Activated CD8-positive, alpha-beta T cell treated with anti-CD3 and anti-CD28 coated beads, Interleukin-2, amount 10 ng/mL, durations not matched to agents 7 days and 5 days (primary cell): ENCODE measurements at regions not wholly inside any gene's neighbourhood (a gene's known extent, or its start where the extent isn't known, plus 50 kb on each side); places are given as distances from the start of the nearest gene placed in this dataset.

Experiments
- ATAC-seq: fragments of 150-1000 bp; cut with Tn5 transposase; one replicate; pipeline ENCODE4 v1.10.0; 2021; ENCODE audit warnings: moderate library complexity
- CTCF ChIA-PET: fragments of 350-600 bp; sonication (Branson Sonifier 250); formaldehyde crosslinking; loops from one replicate; lab custom pipeline; 2021; ENCODE audit warnings: antibody characterized with exemption; lab: Charles Lee
- POLR2A ChIA-PET: fragments of 350-600 bp; sonication (Branson Sonifier 250); formaldehyde crosslinking; loops from one replicate; lab custom pipeline; 2021; ENCODE audit warnings: antibody characterized with exemption; lab: Charles Lee
- DNase-seq: peaks from one replicate; pipeline ENCODE4 v3.0.0-alpha.2; 2020
- H3K27ac Mint-ChIP-seq: one replicate; pipeline ENCODE4 v1.8.0; 2021; ENCODE audit warnings: mild to moderate bottlenecking, mixed read lengths
- H3K27me3 Mint-ChIP-seq: one replicate; pipeline ENCODE4 v1.8.0; 2021; ENCODE audit warnings: low read depth, mixed read lengths
- H3K36me3 Mint-ChIP-seq: one replicate; pipeline ENCODE4 v1.8.0; 2021; ENCODE audit warnings: low read depth, mixed read lengths
- H3K4me1 Mint-ChIP-seq: one replicate; pipeline ENCODE4 v1.8.0; 2021; ENCODE audit warnings: low read depth, mixed read lengths
- H3K4me3 Mint-ChIP-seq: one replicate; pipeline ENCODE4 v1.8.0; 2021; ENCODE audit warnings: mild to moderate bottlenecking, mixed read lengths
- H3K9me3 Mint-ChIP-seq: one replicate; pipeline ENCODE4 v1.8.0; 2022; ENCODE audit warnings: mixed read lengths; ENCODE audit not compliant: insufficient read depth

DNA sequence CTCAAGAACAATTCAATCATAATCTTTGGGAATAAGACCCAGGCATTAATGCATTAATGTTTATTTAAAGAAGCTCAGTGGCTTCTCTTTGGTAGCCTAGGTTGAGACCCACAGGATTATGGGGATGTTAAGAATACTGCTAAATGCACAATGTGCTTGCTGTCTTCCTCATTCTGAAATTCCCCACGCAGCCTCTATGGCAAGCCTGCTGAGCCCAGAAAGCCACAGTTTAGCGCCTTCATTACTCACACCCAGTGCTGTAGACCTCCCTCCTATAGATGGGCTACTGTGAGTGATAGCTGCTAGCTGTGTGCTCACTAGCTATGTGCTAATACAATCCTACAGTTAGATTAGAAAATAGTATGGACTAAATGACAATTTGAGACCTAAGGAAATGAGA is 90.6 kb downstream of the TNFSF13B start:
- H3K27ac Mint-ChIP-seq, result no peak overlapping the region
- CTCF ChIA-PET, result no interaction called here

DNA sequence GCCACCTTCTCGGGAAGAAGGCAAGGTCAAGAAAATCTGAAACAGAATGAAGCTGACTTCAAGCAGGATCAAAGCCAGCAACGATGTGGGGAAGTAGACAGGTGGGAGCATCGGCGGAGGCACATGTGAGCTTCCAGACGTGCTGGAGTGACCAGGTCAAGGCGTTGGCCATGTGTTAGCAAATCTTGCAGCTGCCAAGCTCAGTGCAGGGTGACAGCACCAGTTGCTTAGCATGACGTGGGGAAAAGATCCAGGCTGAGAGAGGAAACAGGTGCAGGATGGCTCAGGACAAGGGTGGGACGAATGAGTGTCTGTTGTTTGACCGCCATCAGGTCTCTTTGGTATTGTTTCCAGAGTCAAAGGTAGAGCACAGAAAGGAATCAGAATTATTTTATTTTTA is 92.3 kb downstream of the TNFSF13B start:
- no peaks in the 10 kb centered on the region for H3K36me3 Mint-ChIP-seq
- POLR2A ChIA-PET, result no interaction called here
- H3K4me3 Mint-ChIP-seq, result no peak overlapping the region
- ATAC-seq (no peak), DNase-seq (no peak)
- CTCF ChIA-PET, result no interaction called here
- no peaks in the 10 kb centered on the region for H3K4me1 Mint-ChIP-seq
- H3K9me3 Mint-ChIP-seq, result no peaks in the 10 kb centered on the region
- H3K27ac Mint-ChIP-seq, result no peak overlapping the region
- no peaks in the 10 kb centered on the region for H3K27me3 Mint-ChIP-seq

More for the DNA sequence above, 90.6 kb downstream of the TNFSF13B start:
- Mint-ChIP-seq H3K4me3 (no peak overlapping the region), H3K9me3 (no peaks in the 10 kb centered on the region), H3K4me1 (no peaks in the 10 kb centered on the region), H3K27me3 (no peaks in the 10 kb centered on the region), H3K36me3 (no peaks in the 10 kb centered on the region)
- no peak for ATAC-seq
- POLR2A ChIA-PET, result no interaction called here
- no peak for DNase-seq

DNA sequence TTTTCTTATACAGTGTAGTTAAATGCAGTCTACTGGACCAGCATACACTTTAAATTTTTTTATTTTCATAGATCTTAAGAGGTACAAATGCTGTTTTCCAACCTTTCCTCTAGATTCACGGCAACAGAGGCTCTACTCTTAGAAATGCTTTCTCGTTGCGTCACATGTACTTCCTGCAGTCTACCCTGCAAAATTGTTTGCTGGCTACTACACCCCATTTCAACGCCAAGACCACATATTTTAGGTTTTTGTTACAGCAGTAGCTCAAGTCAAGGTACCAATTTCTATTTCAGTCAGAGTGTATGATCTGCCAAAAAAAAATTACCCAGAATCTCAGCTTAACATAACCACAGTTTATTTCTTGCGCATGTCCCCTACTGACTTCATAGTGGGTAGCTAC is 94.1 kb downstream of the TNFSF13B start:
- no peak for ATAC-seq
- Mint-ChIP-seq H3K27me3 (no peaks in the 10 kb centered on the region), H3K4me3 (no peak overlapping the region), H3K27ac (no peak overlapping the region), H3K9me3 (no peaks in the 10 kb centered on the region), H3K4me1 (no peaks in the 10 kb centered on the region), H3K36me3 (no peaks in the 10 kb centered on the region)
- CTCF ChIA-PET, result no interaction called here
- no peak for DNase-seq
- POLR2A ChIA-PET, result no interaction called here

DNA sequence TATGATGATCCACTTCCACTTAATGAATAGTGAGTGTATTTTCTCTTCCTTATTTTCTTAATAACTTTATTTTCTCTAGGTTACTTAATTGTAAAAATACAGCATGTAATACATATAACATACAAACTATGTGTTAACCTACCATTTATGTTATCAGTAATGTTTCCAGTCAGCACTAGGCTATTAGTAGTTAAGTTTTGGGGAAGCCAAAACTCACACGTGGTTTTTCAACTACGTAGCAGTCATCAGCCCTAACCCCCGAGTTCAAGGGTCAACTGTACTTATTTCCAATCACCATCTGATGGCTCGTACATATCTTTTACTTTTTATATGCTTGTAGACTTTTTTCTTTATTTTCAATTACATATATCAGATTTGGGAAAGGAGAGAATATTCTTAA is 95.7 kb downstream of the TNFSF13B start:
- POLR2A ChIA-PET, result no interaction called here
- CTCF ChIA-PET, result no interaction called here
- Mint-ChIP-seq H3K27me3 (no peaks in the 10 kb centered on the region), H3K4me1 (no peaks in the 10 kb centered on the region), H3K4me3 (no peak overlapping the region), H3K36me3 (no peaks in the 10 kb centered on the region), H3K27ac (no peak overlapping the region), H3K9me3 (no peaks in the 10 kb centered on the region)
- DNase-seq, result no peak
- ATAC-seq, result no peak

DNA sequence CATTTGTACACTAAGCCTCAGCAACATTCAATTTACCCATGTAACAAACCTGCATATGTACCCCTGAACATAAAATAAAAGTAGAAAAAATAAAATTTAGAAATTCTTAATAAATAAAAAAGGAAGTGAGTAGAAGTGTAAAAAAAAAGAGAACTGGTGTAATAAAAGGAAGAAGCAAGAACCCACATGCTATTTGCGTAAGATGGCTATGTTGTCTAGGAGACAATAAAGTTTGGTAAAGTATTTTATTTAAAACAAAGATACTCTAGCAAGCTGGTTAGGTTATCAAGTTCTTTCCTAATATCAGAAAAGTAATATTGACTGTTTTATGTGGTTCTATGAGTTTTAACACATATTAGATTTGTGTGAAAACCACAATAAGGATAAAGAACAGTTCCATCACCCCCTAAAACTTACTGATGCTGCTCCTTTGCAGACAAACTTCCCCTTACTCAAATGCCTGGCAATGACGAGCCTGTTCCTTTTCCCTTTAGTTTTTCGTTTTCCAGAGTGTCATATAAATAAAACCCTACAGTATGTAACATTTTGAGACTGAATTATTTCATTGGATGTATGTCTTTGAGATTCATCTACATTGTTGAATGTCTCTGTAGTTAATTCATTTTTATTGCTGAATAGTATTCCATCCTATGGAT is 98.9 kb downstream of the TNFSF13B start:
- no peaks in the 10 kb centered on the region for H3K9me3 Mint-ChIP-seq
- no peaks in the 10 kb centered on the region for H3K4me1 Mint-ChIP-seq
- H3K27me3 Mint-ChIP-seq, result no peaks in the 10 kb centered on the region
- CTCF ChIA-PET, result no interaction called here
- H3K4me3 Mint-ChIP-seq, result no peak overlapping the region
- POLR2A ChIA-PET, result no interaction called here
- no peaks in the 10 kb centered on the region for H3K36me3 Mint-ChIP-seq
- no peak for ATAC-seq
- H3K27ac Mint-ChIP-seq, result no peak overlapping the region
- no peak for DNase-seq

DNA sequence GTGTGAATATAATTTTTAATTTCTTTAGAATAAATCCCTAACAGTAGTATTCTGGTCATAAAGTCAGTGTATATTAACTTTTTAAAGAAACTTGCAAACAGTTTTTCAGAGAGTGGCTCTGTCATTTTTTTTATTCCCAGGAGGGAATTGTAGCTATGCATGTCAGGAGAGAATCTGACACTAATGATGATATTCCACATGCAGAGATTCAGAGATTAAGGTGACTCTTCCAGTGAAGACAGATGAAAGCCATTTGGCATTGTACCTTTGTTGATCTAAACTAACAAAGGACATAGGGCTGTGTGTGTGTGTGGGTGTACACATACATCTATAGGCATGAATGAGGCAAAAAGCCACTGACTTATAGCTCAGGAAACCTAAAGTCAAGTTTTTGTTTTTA is 99.9 kb downstream of the TNFSF13B start:
- no peaks in the 10 kb centered on the region for H3K9me3 Mint-ChIP-seq
- DNase-seq, result no peak
- CTCF ChIA-PET, result interaction anchor here (0.6 kb wide), 1 partner anchor 1188 kb away, joined by 3 read pairs; no protein-coding TSS in a partner anchor
- no peaks in the 10 kb centered on the region for H3K27me3 Mint-ChIP-seq
- no peaks in the 10 kb centered on the region for H3K4me1 Mint-ChIP-seq
- ATAC-seq, result no peak
- no peak overlapping the region for H3K4me3 Mint-ChIP-seq
- no peaks in the 10 kb centered on the region for H3K36me3 Mint-ChIP-seq
- POLR2A ChIA-PET, result no interaction called here
- H3K27ac Mint-ChIP-seq, result no peak overlapping the region

DNA sequence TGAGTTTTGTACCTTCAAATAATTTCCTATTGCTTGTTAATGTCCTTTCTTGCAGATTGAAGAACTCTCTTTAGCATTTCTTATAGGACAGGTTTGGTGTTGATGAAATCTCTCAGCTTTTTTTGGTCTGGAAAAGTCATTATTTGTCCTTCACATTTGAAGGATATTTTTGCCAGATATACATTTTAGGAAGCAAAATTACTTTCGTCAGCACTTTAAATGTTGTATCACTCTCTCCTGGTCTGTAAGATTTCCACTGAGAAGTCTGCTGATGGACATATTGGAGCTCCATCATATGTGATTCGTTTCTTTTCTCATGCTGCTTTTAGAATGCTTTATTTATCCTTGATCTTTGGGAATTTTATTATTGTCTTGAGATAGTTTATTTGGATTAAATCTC is 105.5 kb downstream of the TNFSF13B start:
- POLR2A ChIA-PET, result no interaction called here

DNA sequence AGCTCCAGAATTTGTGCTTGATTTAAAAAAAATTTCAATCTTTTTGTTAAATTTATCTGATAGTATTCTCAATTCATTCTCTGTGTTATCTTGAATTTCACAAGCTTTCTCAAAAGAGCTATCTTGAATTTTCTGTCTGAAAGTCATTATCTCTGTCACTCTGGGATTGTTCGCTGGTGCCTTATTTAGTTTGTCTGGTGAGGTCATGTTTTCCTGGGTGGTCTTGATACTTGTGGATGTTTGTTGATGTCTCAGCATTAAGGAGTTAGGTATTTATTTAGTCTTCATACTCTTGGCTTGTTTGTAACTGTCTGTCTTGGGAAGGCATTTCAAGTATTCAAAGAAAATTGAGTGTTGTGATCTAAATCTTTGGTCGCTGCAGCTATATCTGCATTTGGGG is 106.3 kb downstream of the TNFSF13B start:
- DNase-seq (no peak), ATAC-seq (no peak)
- POLR2A ChIA-PET, result no interaction called here
- Mint-ChIP-seq H3K27me3 (no peaks in the 10 kb centered on the region), H3K36me3 (no peaks in the 10 kb centered on the region), H3K27ac (no peak overlapping the region), H3K9me3 (no peaks in the 10 kb centered on the region), H3K4me3 (no peak overlapping the region), H3K4me1 (no peaks in the 10 kb centered on the region)
- CTCF ChIA-PET, result no interaction called here

More for the DNA sequence above, 105.5 kb downstream of the TNFSF13B start:
- H3K4me1 Mint-ChIP-seq, result no peaks in the 10 kb centered on the region
- no peak overlapping the region for H3K27ac Mint-ChIP-seq
- no peak for ATAC-seq
- no peak overlapping the region for H3K4me3 Mint-ChIP-seq
- H3K9me3 Mint-ChIP-seq, result no peaks in the 10 kb centered on the region
- no peaks in the 10 kb centered on the region for H3K27me3 Mint-ChIP-seq
- CTCF ChIA-PET, result no interaction called here
- no peak for DNase-seq
- H3K36me3 Mint-ChIP-seq, result no peaks in the 10 kb centered on the region

DNA sequence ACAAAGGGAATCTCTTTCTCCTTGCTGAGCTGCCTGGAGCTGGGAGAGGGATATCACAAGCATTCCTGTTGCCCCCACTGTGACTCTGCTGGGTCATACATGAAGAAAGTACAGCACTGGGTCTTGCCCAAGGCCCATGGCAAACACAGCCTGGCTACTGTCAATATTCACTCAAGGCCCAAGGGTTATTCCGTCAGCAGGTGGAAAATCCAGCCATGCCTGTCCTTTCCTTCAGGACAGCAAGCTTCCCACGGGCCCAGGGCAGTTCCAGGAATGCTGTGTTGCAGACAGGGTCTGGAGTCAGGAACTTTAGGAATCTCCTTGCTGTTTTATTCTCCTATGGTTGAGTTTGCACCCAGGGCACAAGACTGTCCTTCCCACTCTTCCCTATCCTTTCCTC is 106.8 kb downstream of the TNFSF13B start:
- DNase-seq (no peak), ATAC-seq (no peak)
- no peaks in the 10 kb centered on the region for H3K27me3 Mint-ChIP-seq
- POLR2A ChIA-PET, result no interaction called here
- no peak overlapping the region for H3K27ac Mint-ChIP-seq
- H3K36me3 Mint-ChIP-seq, result no peaks in the 10 kb centered on the region
- H3K4me1 Mint-ChIP-seq, result no peaks in the 10 kb centered on the region
- no peaks in the 10 kb centered on the region for H3K9me3 Mint-ChIP-seq
- no peak overlapping the region for H3K4me3 Mint-ChIP-seq
- CTCF ChIA-PET, result no interaction called here

DNA sequence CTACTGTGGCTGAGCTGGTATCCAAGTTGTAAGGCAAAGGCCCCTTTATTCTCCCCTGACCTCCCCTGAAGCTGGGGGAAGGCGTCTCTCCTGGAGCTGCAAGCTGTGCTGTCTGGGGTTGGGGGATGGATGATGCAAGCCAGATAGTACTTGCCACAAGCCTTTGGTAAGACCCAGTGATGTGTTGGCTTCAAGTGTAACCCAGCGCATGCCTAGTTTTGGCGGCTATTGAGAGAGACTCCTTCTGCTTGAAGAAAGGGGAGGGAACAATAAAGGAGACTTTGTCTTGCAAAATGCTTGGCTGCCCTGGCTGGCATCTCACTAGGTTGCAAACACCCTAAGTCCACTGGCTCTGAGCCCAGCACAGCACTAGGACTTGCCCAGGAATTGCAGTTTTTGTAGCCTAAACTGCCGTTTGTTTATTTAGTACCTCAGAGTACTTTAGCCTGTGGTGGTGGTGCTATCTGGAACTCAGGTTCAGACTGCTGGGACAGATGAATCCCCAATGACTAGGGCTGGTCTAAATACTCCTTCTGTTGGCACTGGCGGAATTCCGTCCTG is 108.2 kb downstream of the TNFSF13B start:
- ATAC-seq, result no peak
- Mint-ChIP-seq H3K9me3 (no peaks in the 10 kb centered on the region), H3K4me3 (no peak overlapping the region), H3K27me3 (no peaks in the 10 kb centered on the region), H3K4me1 (no peaks in the 10 kb centered on the region), H3K36me3 (no peaks in the 10 kb centered on the region), H3K27ac (no peak overlapping the region)
- POLR2A ChIA-PET, result no interaction called here
- no peak for DNase-seq
- CTCF ChIA-PET, result no interaction called here

DNA sequence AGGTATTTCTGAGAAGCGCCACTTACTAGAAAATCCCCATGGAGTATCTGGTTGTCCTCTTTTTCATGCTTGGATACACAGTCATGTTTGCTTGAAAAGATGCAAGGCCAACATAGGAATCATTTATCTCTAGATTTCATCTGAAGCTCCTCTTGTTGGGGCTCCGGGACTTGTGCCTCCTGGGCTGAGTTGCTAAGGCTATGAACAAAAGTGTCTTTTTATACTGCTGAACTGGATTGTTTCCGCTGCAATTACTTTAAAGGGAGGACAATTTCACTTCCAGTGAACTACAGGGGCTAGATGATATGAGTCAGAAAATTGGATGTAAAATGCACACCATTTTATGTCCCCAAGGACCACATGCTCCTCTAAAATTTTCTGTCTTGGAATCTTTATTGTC is 114.1 kb downstream of the TNFSF13B start:
- CTCF ChIA-PET, result no interaction called here
- DNase-seq (no peak), ATAC-seq (no peak)
- H3K27me3 Mint-ChIP-seq, result no peaks in the 10 kb centered on the region
- H3K4me3 Mint-ChIP-seq, result no peak overlapping the region
- no peaks in the 10 kb centered on the region for H3K4me1 Mint-ChIP-seq
- no peaks in the 10 kb centered on the region for H3K9me3 Mint-ChIP-seq
- no peak overlapping the region for H3K27ac Mint-ChIP-seq
- no peaks in the 10 kb centered on the region for H3K36me3 Mint-ChIP-seq
- POLR2A ChIA-PET, result no interaction called here

DNA sequence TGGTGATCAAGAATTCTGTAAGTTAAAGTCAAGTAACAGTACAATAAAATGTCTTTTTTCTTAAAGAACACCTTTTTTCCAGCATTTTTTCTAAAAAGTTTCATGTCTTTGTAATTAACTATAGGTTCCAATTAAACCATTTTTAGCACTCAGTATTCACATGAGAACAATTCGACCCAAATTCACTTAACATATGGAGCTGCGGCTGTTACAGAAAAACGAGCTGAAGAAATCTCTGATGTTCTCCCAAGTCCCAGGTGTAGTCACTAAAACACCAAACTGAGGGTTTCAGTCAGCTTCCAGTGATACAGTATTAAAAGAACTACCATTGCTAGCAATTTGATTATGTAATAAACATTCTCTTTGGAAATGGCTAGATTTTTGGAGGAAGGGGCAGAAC is 117.6 kb downstream of the TNFSF13B start:
- Mint-ChIP-seq H3K4me3 (no peak overlapping the region), H3K27ac (no peak overlapping the region), H3K4me1 (no peaks in the 10 kb centered on the region), H3K27me3 (no peaks in the 10 kb centered on the region), H3K36me3 (no peaks in the 10 kb centered on the region), H3K9me3 (no peaks in the 10 kb centered on the region)
- CTCF ChIA-PET, result no interaction called here
- POLR2A ChIA-PET, result no interaction called here
- DNase-seq (no peak), ATAC-seq (no peak)

DNA sequence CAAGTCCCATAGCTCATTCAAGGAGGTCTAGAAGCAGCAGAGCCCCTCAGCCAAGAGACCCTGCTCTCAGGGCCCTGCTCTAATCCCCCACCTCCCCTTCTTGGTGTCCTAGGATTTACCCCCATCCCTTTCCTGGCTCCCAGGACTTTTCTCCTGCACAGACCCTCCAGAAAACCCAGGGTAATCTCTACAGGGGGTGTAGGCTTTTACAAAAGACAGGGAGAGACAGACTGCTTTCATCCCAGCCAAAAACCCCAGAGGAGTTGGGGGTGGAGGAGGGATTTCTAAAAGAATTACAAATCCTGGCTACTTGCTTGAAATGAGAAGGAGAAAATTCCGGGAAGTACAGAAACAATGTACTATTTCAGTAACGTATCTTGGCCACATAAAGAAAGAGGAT is 133.3 kb downstream of the TNFSF13B start:
- Mint-ChIP-seq H3K36me3 (no peaks in the 10 kb centered on the region), H3K4me3 (no peak overlapping the region), H3K27me3 (no peaks in the 10 kb centered on the region), H3K4me1 (no peaks in the 10 kb centered on the region), H3K27ac (no peak overlapping the region), H3K9me3 (no peaks in the 10 kb centered on the region)
- ChIA-PET POLR2A (no interaction called here), CTCF (no interaction called here)
- DNase-seq (no peak), ATAC-seq (no peak)
